HL-60/S4 (cell line): ENCODE measurements at regions not wholly inside any gene's neighbourhood (a gene's known extent, or its start where the extent isn't known, plus 50 kb on each side); places are given as distances from the start of the nearest gene placed in this dataset.

Experiments
- in situ Hi-C: fragments of 300-500 bp; cut with MboI; formaldehyde crosslinking; loops from 2 replicates; pipeline ENCODE4 v1.14.3; 2022; ENCODE audit warnings: low sequenced_read_pairs

GRCh38 chr9:8189881-8190280 is 390.3 kb upstream of the DMAC1 start:
- in situ Hi-C loops, result no loop called here

- in situ Hi-C loops, result no loop called here
These were observed 389.3 kb upstream of the DMAC1 start for GRCh38 chr9:8188723-8189407.

- in situ Hi-C loops, result no loop called here
These were observed 387.0 kb upstream of the DMAC1 start for GRCh38 chr9:8186560-8186959.

GRCh38 chr9:8183618-8184017 is 384.0 kb upstream of the DMAC1 start:
- in situ Hi-C loops, result no loop called here

- in situ Hi-C loops, result no loop called here
These were observed 379.9 kb upstream of the DMAC1 start for GRCh38 chr9:8179381-8180053.

GRCh38 chr9:8172000-8172399 is 372.4 kb upstream of the DMAC1 start:
- in situ Hi-C loops, result no loop called here

GRCh38 chr9:8168916-8169438 is 369.4 kb upstream of the DMAC1 start:
- in situ Hi-C loops, result no loop called here

GRCh38 chr9:8160787-8161186 is 361.2 kb upstream of the DMAC1 start:
- in situ Hi-C loops, result no loop called here

GRCh38 chr9:8158574-8158973 is 359.0 kb upstream of the DMAC1 start:
- in situ Hi-C loops, result no loop called here

GRCh38 chr9:8157683-8158324 is 358.2 kb upstream of the DMAC1 start:
- in situ Hi-C loops, result no loop called here

- in situ Hi-C loops, result no loop called here
These were observed 356.8 kb upstream of the DMAC1 start for GRCh38 chr9:8156346-8156745.

- in situ Hi-C loops, result no loop called here
These were observed 356.1 kb upstream of the DMAC1 start for GRCh38 chr9:8155706-8156105.

GRCh38 chr9:8143677-8144076 is 344.1 kb upstream of the DMAC1 start:
- in situ Hi-C loops, result no loop called here

- in situ Hi-C loops, result no loop called here
These were observed 341.0 kb upstream of the DMAC1 start for GRCh38 chr9:8140557-8140956.

GRCh38 chr9:8139756-8140155 is 340.2 kb upstream of the DMAC1 start:
- in situ Hi-C loops, result no loop called here

GRCh38 chr9:8136477-8136876 is 336.9 kb upstream of the DMAC1 start:
- in situ Hi-C loops, result no loop called here

- in situ Hi-C loops, result no loop called here
These were observed 335.1 kb upstream of the DMAC1 start for GRCh38 chr9:8134635-8135034.

- in situ Hi-C loops, result no loop called here
These were observed 334.0 kb upstream of the DMAC1 start for GRCh38 chr9:8133606-8134005.

- in situ Hi-C loops, result no loop called here
These were observed 316.0 kb upstream of the DMAC1 start for GRCh38 chr9:8115570-8115969.

- in situ Hi-C loops, result no loop called here
These were observed 315.2 kb upstream of the DMAC1 start for GRCh38 chr9:8114826-8115225.

- in situ Hi-C loops, result no loop called here
These were observed 306.8 kb upstream of the DMAC1 start for GRCh38 chr9:8106362-8106761.

GRCh38 chr9:8101607-8102006 is 302.0 kb upstream of the DMAC1 start:
- in situ Hi-C loops, result no loop called here
